ENCODE measurements at regions not wholly inside any gene's neighbourhood (a gene's known extent, or its start where the extent isn't known, plus 50 kb on each side); places are given as distances from the start of the nearest gene placed in this dataset.

DNA sequence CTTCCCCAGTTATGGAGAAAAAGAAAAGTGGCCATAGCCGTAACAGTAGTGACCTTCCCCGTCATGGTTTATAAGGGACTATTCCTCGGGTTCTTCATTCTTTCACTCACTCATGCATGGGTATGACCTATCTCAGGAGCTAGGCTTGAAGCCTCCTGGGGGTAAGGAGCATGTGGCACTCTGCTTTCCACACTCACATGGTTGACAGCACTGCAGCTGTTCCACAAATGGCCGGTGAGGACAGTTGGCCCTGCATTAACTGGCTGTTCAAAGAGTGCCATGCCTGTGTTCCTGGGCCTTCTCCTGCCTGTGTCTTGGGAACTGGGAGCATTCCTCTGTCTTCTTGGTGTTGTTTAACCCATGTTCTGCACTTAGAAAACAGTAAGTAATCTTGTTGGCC lies 66.2 kb upstream of the PNMA1 start:
- H3K9me3 Mint-ChIP-seq (ENCODE audit: unreplicated experiment), result no peaks in the 10 kb centered on the region

DNA sequence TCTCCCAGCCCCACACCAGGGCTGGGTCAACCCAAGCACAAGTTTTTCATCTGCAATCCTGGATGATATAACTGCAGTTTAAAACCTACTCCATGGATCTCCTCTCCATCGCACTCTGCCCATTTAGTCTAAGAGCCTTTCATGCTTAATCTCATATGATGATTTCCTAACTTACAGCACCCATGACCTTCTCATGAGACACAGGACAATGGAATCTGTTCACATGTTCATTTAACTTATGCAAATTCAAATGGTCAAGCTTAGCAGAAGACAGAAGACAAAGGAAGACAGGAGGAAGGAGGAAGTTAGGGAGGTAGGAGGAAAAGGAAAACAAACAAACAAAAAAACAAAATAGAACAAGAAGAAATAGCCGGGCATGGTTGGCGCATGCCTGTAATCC lies 64.6 kb upstream of the PNMA1 start:
- intact Hi-C loops (cut with micrococcal nuclease; ENCODE audit: unreplicated experiment), result no loop called here
- no peak for DNase-seq
- no peak overlapping the region for H3K27ac Mint-ChIP-seq (ENCODE audit: unreplicated experiment)
- H3K27me3 Mint-ChIP-seq (ENCODE audit: insufficient read depth, unreplicated experiment), result no peaks in the 10 kb centered on the region
- Histone ChIP-seq H3K27me3 (replicated peaks; ENCODE audit: control insufficient read depth, insufficient read depth, low read length) (no peaks in the 10 kb centered on the region), H3K36me3 (ENCODE audit: control insufficient read depth, insufficient read depth, low read length) (no peaks in the 10 kb centered on the region; the same call in 1 of the 2 replicates), H3K4me1 (peaks cover 13% of the 10 kb centered on the region), H3K9me3 (no peaks in the 10 kb centered on the region), H3K4me3 (ENCODE audit: low read depth, low read length) (no peak overlapping the region)
- TF ChIP-seq, protein P1, sequence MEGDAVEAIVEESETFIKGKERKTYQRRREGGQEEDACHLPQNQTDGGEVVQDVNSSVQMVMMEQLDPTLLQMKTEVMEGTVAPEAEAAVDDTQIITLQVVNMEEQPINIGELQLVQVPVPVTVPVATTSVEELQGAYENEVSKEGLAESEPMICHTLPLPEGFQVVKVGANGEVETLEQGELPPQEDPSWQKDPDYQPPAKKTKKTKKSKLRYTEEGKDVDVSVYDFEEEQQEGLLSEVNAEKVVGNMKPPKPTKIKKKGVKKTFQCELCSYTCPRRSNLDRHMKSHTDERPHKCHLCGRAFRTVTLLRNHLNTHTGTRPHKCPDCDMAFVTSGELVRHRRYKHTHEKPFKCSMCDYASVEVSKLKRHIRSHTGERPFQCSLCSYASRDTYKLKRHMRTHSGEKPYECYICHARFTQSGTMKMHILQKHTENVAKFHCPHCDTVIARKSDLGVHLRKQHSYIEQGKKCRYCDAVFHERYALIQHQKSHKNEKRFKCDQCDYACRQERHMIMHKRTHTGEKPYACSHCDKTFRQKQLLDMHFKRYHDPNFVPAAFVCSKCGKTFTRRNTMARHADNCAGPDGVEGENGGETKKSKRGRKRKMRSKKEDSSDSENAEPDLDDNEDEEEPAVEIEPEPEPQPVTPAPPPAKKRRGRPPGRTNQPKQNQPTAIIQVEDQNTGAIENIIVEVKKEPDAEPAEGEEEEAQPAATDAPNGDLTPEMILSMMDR (IDR thresholded peaks at IDR 0.05; ENCODE audit: insufficient read depth in 1 of 2, low read depth in 1 of 2, low read length in 1 of 2, severe bottlenecking in 1 of 2, unreplicated experiment in 1 of 2), result no peak
- no peak overlapping the region for H3K4me3 Mint-ChIP-seq (ENCODE audit: unreplicated experiment)
- ChIA-PET CTCF (interaction anchor here (2.2 kb wide), 1 partner anchor 20 kb away, joined by 7 read pairs; no protein-coding TSS in a partner anchor), POLR2A (no interaction called here)
- H3K4me1 Mint-ChIP-seq (ENCODE audit: low read depth, unreplicated experiment), result peaks cover 20% of the 10 kb centered on the region
- BruUV-seq (replicated peaks), result no TSS peak
- peaks cover 10% of the 10 kb centered on the region for H3K36me3 Mint-ChIP-seq (ENCODE audit: insufficient read depth, unreplicated experiment)
- no peaks in the 10 kb centered on the region for H3K9me3 Mint-ChIP-seq (ENCODE audit: unreplicated experiment)

More for the DNA sequence above, 66.2 kb upstream of the PNMA1 start:
- Mint-ChIP-seq H3K4me1 (ENCODE audit: low read depth, unreplicated experiment) (peaks cover 29% of the 10 kb centered on the region), H3K27me3 (ENCODE audit: insufficient read depth, unreplicated experiment) (no peaks in the 10 kb centered on the region), H3K4me3 (ENCODE audit: unreplicated experiment) (no peak overlapping the region), H3K36me3 (ENCODE audit: insufficient read depth, unreplicated experiment) (peaks cover 10% of the 10 kb centered on the region), H3K27ac (ENCODE audit: unreplicated experiment) (no peak overlapping the region)
- TF ChIP-seq, protein P1 (IDR thresholded peaks at IDR 0.05; ENCODE audit: insufficient read depth in 1 of 2, low read depth in 1 of 2, low read length in 1 of 2, severe bottlenecking in 1 of 2, unreplicated experiment in 1 of 2), result no peak
- Histone ChIP-seq H3K9me3 (no peaks in the 10 kb centered on the region), H3K36me3 (ENCODE audit: control insufficient read depth, insufficient read depth, low read length) (no peaks in the 10 kb centered on the region; the same call in 1 of the 2 replicates), H3K4me1 (peaks cover 30% of the 10 kb centered on the region), H3K4me3 (ENCODE audit: low read depth, low read length) (no peak overlapping the region), H3K27me3 (replicated peaks; ENCODE audit: control insufficient read depth, insufficient read depth, low read length) (no peaks in the 10 kb centered on the region)
- BruUV-seq (replicated peaks), result no TSS peak
- POLR2A ChIA-PET, result no interaction called here
- CTCF ChIA-PET, result no interaction called here
- no peak for DNase-seq
- intact Hi-C loops (cut with micrococcal nuclease; ENCODE audit: unreplicated experiment), result no loop called here

GRCh38 chr14:73777420-73777819 lies 63.2 kb upstream of the PNMA1 start:
- CTCF ChIA-PET, result interaction anchor here (1.0 to 2.2 kb wide), 3 partner anchors 19 to 63 kb away, joined by 3 to 7 read pairs (median 5); partner anchors contain the start of gene PNMA1
- no peaks in the 10 kb centered on the region for H3K9me3 Mint-ChIP-seq (ENCODE audit: unreplicated experiment)
- H3K4me3 Mint-ChIP-seq (ENCODE audit: unreplicated experiment), result no peak overlapping the region
- H3K36me3 Mint-ChIP-seq (ENCODE audit: insufficient read depth, unreplicated experiment), result peaks cover 5% of the 10 kb centered on the region
- H3K27ac Mint-ChIP-seq (ENCODE audit: unreplicated experiment), result no peak overlapping the region
- Histone ChIP-seq H3K27me3 (replicated peaks; ENCODE audit: control insufficient read depth, insufficient read depth, low read length) (no peaks in the 10 kb centered on the region), H3K4me3 (ENCODE audit: low read depth, low read length) (no peak overlapping the region), H3K9me3 (no peaks in the 10 kb centered on the region), H3K4me1 (peaks cover under 1% of the 10 kb centered on the region), H3K36me3 (ENCODE audit: control insufficient read depth, insufficient read depth, low read length) (no peaks in the 10 kb centered on the region; the same call in 1 of the 2 replicates)
- intact Hi-C loops (cut with micrococcal nuclease; ENCODE audit: unreplicated experiment), result no loop called here
- H3K27me3 Mint-ChIP-seq (ENCODE audit: insufficient read depth, unreplicated experiment), result no peaks in the 10 kb centered on the region
- DNase-seq, result no peak
- no TSS peak for BruUV-seq (replicated peaks)
- TF ChIP-seq, protein P1 (IDR thresholded peaks at IDR 0.05; ENCODE audit: insufficient read depth in 1 of 2, low read depth in 1 of 2, low read length in 1 of 2, severe bottlenecking in 1 of 2, unreplicated experiment in 1 of 2), result peak in 1 of 2 experiments; percentile 21
- peaks cover 15% of the 10 kb centered on the region for H3K4me1 Mint-ChIP-seq (ENCODE audit: low read depth, unreplicated experiment)
- POLR2A ChIA-PET, result interaction anchor here (1.0 kb wide), 1 partner anchor 17 kb away, joined by 3 read pairs; a partner anchor contains a TSS

Data from Caco-2 (cell line).